NCI-H2227 treated with DMSO at 0.1 percent for 48 hours (cell line): ENCODE measurements at regions not wholly inside any gene's neighbourhood (a gene's known extent, or its start where the extent isn't known, plus 50 kb on each side); places are given as distances from the start of the nearest gene placed in this dataset.
"Not testable (repeated sequence)": the region's sequence is repeated elsewhere in the genome, so short reads cannot be mapped to it uniquely, and the experiment has no call there.

Source experiments
- DNase-seq: peaks from one replicate; lab custom pipeline; 2025; lab: John Stamatoyannopoulos, UW

DNA sequence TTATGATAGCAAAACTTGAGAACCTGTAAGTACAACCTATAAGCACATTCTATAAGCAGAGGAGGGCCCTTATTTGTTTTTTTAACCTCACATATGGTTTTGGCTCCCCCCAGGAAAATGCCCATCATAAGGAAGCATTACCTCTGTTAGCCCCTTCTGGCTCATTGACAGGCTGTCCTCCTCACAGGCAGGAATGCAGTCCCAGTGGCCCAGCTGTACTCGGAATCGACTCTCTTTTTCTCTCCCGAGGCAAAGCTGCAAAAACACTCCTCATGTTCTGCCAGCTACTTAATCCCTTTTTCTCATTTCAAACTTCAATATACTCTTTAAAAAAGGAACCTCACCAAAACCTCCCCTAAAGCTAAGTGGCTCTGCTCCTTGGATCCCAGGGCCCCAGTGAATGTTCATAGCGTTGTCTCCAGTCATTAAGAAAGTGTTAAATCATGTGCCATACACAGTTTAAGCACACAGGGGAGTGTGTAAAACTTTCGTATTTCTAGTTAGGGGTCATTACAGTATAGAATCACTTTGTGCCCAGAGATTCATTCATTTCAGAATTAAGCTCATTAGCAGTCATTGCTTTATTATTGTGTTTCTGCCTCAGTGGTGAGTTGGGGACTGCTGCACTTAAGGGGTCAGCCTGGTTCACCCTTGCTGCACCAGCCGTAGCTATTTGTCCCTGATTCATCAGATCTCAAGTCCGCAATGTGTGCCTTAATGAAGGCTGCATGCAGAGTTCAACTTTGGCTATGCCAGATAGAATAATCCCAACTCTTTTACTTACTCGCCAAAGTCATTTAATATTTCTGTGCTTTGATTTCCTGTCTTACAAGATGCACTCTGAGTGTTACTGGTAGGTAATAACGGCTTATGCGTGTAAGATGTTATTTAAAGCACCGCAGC, 57.6 kb downstream of the JRKL start:
- no peak for DNase-seq

DNA sequence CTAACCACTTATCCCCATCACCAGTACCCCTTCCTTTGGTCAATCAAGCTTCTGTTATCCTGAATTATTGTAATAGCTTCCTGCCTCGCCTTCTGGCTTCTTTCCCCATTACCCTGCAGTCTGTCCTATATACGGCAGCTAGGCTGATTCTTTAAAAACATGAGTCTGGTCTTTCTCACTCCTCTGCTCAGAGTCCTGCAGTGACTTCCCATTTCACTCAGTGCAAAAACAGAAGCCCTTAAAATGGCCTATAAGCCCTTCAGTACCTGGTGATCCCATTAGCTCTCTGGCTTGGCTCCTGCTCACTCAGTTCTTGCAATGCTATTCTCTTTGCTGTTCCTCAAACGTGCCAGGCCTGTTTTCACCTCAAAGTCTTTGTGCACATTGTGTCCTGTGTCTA, 58.4 kb downstream of the JRKL start:
- DNase-seq: no peak

DNA sequence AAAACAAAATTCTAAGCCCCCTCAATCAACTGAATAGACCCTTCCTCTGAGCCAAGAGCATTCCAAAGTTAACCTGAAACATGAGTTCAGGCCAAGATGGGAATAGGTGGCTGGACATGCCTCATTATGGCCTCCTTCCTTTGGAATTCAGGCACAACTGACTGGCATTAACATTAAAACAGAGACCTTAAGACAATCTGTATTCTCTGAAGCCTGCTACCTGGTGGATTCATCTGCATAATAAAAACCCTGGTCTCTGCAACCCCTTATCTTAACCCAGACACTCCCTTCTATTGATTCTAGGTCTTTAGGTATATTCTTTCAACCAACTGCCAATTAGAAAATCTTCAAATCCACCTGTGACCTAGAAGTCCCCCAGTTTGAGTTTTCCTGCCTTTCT, 66.3 kb downstream of the JRKL start:
- no peak for DNase-seq

DNA sequence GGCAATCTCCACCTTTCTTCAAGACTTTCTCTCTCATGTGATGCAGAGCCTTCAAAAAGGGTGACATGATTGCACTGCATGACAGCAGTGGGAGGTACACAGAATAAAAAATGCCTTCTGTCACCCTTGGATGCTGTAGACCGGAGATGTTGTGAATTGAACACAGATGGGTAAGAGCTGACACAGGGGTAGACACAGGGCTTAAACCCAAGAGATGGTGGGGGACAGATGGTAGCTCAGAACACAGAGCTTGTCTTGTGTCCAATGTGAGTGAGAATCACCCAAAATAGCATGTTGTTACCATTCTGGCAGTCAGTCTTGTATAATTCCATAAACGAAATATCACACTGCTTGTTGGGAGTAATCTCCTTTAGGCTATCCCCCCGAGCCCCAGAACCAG, 69.9 kb downstream of the JRKL start:
- DNase-seq: no peak

DNA sequence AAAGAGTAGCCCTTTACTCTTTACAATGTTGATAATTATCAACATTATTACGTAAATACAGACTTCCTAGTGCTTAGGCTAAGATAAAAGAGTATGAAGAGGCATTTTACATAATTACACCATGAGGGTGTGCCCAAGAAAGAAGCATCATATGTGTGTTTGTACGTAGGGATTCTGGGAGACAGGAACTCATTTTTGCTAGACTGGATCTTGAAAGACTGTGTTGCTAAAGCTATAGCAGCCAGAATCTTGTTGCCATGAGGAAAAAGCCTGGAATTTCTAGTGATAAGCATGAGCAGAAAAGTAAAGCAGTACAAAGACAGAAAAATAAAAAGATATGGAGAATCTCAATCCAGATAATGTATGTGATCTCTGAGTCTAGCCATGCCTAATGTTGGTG, 72.1 kb downstream of the JRKL start:
- no peak for DNase-seq

DNA sequence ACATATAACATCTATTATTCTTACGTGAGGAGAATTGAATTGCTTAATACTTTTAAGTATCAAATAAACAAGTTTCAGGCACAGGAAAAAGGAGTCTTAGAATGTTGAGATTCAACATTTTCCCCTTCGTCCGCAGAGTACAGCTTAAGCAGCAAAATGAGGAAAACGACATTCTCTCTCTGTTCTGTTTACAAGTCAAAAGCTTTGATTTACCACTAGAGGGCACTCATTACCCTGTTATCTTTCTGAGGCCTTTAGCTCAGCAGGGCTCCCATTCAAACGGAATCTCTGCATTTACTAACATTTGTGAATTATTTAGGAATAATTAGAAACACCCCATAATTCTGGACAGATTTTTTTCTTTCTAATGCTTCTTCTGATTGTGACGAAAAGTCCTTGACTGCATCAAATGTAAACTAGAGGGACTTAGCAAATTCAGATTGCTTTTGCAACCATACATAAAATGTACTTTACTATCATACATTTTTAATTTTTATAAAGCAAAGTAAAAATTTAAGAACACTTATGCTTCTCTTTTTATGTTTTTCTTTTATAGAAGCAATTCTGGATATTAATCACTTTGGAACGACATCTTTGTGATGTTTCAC, 75.0 kb downstream of the JRKL start:
- peak; percentile 46 for DNase-seq

DNA sequence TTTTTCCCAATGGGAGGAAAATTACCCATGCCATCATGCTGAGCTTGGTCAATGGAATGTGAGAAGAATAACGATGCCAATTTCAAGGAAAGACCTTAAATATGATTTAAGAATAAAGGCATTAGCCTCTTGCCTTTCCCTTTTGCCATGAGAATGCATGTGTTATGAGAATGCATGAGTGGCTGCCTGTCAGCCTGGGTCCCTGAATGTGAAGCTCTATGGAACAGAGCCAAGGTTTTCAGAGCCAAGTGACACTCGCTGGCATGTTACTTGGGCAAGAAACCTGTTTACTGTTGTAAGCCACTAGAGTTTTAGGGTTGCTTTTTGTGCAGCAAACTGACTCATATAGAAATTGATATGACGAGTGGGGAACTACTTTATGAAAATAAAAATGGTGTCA, 75.7 kb downstream of the JRKL start:
- no peak for DNase-seq

DNA sequence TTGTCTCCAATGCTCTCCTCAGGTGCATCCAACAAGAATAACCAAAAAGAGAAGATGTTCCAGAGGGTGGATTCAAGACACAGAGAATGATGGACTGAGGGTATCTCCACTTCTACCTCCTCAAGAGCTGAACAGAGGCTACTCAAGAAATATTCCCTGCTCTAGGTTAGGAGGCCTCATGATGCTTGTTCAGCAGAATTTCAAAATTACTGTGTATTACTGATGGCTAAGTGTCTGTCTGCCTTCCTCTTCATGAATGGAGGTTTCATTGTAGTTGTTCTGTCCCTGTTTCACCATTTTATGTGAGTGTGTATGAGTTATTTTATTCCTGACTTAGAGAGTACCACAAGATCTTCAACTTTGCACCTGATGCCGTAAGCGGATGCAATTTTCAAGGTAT, 76.8 kb downstream of the JRKL start:
- DNase-seq: no peak

DNA sequence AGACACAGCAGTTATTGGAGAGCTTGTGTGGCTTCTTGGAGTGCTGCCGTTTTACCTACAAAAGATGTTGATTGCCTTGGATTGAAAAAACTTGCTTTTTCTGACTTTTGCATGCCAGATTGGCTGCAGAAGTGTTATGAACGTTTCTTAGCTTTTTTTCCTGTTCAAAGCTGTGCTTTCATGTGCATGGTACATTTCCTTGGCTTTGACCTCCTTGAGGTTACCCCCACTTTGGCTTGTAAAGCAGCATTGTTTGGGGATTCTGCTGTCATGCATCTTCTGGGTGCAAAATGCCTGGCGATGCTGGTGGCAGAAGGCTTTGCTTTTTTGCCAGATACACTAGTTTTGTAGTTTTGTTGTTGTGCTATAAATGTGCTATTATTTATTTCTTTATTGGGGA, 80.0 kb downstream of the JRKL start:
- no peak for DNase-seq

DNA sequence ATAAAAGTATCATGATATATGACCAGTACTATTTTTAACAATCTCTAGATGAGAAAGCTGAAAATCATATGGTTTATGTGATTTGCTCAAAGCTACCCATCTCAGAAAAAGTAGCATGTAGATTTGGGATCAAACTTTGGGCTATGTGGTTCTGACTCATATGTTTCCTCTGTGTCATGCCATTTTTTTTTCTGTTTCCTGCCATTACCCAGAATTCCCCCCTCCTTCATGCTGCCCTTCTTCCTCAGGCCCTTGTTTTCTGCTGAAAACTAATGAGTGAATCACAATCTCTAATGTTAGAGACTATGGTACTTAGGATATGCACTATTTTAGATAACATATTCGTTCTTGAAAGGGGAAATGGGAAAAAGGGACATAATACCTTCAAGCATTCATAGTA, 80.7 kb downstream of the JRKL start:
- no peak for DNase-seq

DNA sequence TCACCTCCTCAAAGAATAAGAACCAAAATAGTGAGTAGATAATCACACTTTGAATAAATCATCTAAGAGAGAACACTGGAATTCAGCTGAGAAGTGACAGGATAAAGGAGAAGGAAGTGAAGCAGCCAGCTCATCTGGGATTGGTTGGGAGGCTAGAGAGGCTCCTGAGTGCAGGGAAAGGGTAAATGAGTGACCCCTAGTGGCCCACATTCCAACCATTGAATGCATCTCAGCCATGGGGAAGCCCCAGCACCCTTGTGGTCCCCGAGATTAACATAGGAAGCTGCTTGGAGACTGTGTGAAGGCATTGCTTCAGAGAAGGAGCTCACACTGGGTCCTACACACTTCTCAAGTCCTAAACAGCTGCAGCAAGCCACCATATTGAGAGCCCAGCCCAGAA, 82.3 kb downstream of the JRKL start:
- DNase-seq: no peak

DNA sequence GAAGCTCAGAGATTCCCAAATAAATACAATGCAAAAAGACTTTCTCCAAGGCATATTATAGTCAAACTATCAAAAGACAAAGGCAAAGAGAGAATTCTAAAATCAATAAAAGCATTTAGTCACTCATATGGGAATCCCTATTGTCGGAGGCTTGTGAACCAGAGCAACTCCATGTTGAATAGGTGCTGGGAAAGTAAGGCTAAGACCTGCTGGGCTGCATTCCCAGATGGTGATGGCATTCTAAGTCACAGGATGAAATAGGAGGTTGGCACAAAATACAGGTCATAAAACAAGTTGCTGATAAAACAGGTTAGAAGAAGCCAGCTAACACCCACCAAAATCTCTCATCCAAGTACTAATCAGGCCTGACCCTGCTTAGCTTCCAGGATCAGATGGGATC, 84.5 kb downstream of the JRKL start:
- DNase-seq: no peak

DNA sequence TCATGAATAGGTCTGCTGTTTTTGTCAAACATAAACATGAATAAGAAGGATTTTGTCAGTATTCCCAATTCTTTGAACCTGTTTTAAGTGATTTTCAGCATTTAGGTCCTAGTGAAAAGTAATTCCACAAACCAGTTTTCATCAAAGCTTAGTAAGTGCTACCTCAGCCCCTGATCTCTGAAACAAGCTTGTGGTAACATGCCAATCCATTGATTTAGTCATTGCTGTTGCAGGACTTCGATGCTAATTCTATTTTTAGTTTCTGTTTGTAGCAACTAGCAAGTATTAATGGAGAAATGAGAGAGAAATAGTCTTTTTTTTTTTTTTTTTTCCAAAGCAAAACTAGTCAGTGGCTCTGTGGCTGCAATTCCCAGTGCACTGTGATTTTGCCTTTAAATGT, 91.4 kb downstream of the JRKL start:
- no peak for DNase-seq

DNA sequence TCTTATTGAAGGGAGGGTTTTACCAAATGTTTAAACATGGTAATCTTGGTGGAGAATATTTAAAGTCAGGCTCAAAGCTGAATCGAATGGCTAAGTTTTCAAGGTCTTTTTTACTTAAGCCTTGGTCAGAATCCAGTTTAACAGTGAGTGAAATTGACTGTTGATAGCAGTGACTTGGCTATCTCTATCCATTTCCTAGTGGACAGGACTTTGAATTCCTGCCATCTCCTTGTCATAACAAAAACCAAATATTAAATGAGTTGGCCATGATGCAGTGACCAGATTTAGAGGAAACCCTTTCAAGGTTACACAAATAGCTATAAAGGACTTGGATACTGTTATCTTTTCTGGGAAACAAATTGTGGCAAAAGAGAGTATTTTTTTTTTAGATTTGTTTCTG, 92.0 kb downstream of the JRKL start:
- DNase-seq: no peak

DNA sequence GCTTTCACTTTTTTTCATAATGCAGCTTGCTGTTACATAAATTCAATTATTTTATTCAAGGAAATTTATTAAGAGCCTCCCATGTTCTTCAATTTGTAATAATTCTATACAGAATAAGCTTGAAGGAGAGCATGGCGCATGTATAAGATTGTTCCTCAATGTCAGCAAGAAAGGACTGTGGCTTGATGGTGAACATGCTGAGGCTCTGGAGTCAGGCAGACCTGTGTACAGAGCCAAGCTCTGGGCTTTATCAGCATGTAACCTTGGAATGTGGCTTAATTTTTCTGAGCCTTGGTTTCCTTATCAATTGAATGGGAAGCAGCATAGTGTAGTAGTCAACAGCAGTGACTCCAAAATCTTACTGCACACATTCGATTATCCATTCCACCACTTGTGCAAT, 92.4 kb downstream of the JRKL start:
- DNase-seq: no peak

DNA sequence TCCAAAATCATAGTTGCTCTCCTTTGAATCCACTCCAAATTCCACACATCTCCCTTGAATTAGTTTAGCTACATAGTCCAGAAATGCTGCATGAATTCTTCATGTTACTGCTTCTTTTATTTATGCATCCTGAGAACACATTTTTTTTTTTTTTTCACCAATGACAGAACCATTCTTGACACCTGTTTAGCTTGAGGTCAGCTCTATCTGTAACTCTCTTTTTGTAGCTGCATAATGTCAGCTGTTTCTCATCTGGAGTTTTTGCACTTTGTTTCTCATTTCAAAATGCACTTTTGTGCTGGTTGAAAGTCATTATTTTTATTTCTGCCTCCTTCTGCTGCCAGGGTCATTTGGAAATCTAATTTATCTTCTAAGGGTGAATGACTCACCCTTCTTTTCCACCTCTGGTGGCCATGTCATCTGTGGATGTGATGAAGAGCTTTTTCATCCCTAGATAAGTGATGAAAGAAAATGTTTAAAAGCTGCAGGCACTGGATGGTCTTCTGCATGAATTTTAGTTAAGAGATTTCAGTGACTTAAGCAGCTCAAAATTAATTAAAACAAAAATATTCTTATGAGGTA, 93.7 kb downstream of the JRKL start:
- no peak for DNase-seq

DNA sequence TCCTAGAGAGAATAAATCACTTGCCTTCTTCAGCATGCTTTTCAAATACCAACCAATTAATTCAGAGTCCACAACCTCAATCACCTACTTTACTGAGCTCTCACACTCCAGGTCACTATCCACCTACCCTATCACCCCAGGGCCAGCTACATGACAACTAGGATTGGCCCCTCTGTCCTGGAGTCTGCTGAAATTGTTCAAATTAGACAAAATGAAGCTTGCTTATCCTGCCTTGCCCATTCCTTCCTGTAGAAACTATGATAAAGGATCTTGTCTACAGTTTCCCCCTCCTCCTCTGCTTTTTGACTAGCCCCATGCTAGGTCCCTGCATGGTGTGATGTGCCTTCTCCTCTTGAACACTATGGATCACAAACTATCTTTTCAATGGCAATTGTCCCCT, 94.5 kb downstream of the JRKL start:
- DNase-seq: no peak

DNA sequence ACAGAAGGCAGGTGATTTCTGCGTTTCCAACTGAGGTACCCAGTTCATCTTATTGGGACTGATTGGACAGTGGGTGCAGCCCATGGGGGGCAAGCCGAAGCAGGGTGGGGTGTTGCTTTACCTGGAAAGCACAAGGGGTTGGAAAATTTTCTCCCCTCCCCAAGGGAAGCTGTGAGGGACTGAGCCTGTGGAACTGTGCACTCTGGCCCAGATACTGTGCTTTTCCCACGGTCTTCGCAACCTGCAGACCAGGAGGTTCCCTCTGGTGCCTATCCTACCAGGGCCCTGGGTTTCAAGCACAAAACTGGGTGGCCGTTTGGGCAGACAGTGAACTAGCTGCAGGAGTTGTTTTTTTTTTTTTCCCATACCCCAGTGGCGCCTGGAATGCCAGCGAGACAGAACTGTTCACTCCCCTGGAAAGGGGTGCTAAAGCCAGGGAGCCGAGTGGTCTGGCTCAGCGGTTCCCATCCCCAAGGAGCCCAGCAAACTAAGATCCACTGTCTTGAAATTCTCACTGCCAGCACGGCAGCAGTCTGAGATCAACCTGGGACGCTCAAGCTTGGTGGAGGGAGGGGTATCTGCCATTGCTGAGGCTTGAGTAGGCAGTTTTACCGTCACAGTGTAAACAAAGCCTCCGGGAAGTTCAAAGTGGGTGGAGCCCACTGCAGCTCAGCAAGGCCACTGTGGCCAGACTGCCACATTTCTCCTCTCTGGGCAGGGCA, 97.2 kb downstream of the JRKL start:
- DNase-seq: no peak

DNA sequence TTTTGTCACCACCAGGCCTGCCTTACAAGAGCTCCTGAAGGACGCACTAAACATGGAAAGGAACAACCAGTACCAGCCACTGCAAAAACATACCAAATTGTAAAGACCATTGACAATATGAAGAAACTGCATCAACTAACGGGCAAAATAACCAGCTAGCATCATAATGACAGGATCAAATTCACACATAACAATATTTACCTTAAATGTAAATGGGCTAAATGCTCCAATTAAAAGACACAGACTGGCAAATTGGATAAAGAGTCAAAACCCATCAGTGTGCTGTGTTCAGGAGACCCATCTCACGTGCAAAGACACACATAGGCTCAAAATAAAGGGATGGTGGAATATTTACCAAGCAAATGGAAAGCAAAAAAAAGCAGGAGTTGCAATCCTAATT, 99.1 kb downstream of the JRKL start:
- not testable (repeated sequence) for DNase-seq

DNA sequence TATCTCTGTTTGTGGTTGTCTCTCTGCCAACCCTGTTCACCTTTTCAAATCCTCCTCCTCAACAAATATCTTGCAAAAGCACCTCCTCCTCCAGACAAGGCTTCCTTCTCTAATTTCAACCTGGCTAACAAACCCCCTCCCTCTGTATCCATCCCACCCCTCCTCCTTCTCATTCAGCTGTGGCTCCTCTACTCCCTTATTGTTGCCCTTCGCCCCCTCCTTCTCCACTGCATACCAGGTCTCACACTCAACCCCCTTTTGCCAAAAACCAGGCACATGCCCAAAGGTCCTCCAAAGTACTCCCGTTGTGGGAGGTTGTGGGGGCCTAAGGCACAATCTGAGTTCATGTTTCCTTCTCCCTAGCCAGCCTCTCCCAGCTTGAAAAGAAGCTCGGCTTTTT, 110.6 kb downstream of the JRKL start:
- no peak for DNase-seq

DNA sequence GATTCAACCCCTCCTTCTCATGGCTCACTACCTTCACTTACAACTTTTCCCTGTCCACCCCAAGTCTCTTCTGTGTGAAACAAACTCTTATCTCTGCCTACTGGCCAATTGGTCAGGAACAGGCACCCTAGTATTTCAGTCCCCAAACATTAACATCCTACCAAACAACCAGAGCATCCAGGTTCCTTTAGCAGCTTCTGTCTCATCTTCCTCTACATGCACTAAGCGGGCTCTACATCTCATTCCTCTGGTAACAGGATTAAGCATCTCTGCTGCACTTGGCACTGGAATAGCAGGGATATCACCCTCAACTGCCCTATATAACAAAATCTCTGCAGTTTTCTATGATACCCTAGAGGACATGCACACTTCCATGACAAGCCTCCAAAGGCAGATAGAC, 116.2 kb downstream of the JRKL start:
- DNase-seq: no peak

DNA sequence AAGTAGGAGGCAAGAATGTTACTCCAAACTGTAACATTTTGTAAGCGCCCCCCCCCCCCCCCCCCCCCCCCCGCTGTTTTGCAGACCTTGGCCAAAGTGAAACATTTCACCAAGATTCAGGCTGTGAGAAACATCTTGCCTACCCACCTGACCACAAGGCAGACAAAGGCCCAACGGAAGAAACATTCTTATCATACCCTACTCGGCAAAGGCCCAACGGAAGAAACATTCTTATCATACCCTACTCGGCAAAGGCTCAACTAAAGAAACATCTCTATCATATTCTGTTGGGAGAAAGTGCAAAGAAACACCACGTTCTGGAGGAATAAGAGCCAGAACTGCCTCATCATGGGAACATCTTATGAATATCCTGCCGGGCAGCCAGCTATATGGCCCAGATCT, 117.1 kb downstream of the JRKL start:
- no peak for DNase-seq

DNA sequence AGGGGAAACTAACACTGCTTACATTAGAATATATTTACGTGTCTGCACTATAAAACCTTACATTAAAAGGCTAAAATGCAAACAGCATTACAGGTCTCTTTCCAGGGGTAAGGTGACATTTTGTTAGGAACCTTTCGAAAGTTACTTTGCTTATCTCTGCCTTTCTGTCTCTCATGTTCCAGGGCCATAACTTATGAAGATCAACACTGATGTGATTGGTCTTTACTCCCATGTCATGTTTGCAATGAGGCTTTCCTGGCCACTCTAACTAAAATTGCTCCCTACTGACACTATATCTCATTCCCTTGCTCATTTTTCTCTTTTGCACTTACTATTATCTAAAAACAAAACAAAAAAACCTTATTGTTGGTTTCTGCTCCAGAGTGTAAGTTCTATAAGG, 119.0 kb downstream of the JRKL start:
- DNase-seq: no peak
